DND-41 (cell line): ENCODE measurements at regions not wholly inside any gene's neighbourhood (a gene's known extent, or its start where the extent isn't known, plus 50 kb on each side); places are given as distances from the start of the nearest gene placed in this dataset.

Experiments
- CTCF ChIP-seq: IDR thresholded peaks from 2 replicates; pipeline ENCODE4 v1.5.1; 2012; ENCODE audit warnings: borderline replicate concordance, low read length, moderate library complexity, mild to moderate bottlenecking; ENCODE audit not compliant: poor library complexity, severe bottlenecking; ENCODE audit errors: extremely low read depth
- EZH2 ChIP-seq: IDR thresholded peaks from 3 replicates; pipeline ENCODE4 v1.6.1; 2012; ENCODE audit warnings: borderline replicate concordance, low read depth, mild to moderate bottlenecking, moderate library complexity, low read length, inconsistent platforms; ENCODE audit not compliant: severe bottlenecking

DNA sequence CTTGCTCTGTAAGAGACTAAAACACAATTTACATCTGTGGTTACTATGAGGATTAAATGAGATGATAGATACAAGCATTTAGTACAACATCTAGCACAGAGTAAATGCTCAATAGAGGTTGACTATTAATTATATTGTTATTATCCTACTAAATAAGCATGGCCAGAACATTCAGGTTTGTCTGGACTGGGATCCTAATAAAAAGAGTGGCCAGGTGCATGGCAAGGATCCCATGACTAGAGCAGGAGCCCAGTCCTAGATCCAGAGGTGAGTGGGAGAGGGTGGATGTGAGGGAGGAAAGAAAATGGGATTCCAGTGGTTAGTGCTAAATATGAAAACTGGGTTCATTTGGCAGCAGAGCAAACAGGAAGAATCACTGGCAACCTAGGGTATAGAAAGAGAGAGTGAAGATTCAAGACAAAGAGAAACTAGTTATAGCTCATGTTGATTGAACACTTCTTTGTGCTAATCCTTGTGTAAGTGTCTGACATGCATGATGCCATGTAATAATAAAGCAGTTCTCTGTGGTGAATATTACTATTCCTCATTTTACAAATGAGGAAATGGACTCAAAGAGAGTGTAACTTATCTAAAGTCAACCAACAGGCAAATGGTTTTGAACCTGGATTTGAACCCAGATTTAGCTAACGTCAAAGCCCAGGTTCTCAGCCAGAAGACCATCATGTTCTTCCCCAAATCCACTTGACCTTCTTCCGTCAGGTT is 71.1 kb upstream of the FGGY start:
- TF ChIP-seq CTCF = no peak
- no peak for TF ChIP-seq EZH2
